HEK293 (cell line): ENCODE measurements at regions not wholly inside any gene's neighbourhood (a gene's known extent, or its start where the extent isn't known, plus 50 kb on each side); places are given as distances from the start of the nearest gene placed in this dataset.

Source experiments
- CTCF ChIA-PET: fragments of 350-600 bp; formaldehyde crosslinking; extraction: SDS; loops from one replicate; lab custom pipeline; 2021; ENCODE audit warnings: antibody characterized with exemption; lab: Yijun Ruan, JAX
- POLR2A ChIA-PET: fragments of 300-600 bp; formaldehyde crosslinking; extraction: SDS; loops from one replicate; lab custom pipeline; 2020; ENCODE audit warnings: antibody characterized with exemption, inconsistent platforms; lab: Yijun Ruan, JAX
- H3K27ac ChIP-seq: fragments of 200-500 bp; sonication (Bioruptor generic); 2 replicates; pipeline ENCODE4 v1.5.1; 2014; ENCODE audit warnings: low read depth, low read length, control low read depth, inconsistent platforms; ENCODE audit errors: extremely low read depth
- H3K36me3 ChIP-seq, 2 experiments: fragments of 200-500 bp in 1 of 2; sonication (Bioruptor generic) in 1 of 2; 1 replicate in 1 of 2; 2 replicates in 1 of 2; pipeline ENCODE4 v1.5.1; 2014 to 2017; ENCODE audit warnings: inconsistent platforms in 2 of 2, low read length in 2 of 2; ENCODE audit not compliant: control insufficient read depth in 2 of 2, insufficient read depth in 1 of 2
- H3K4me1 ChIP-seq: fragments of 200-500 bp; sonication (Bioruptor generic); 2 replicates; pipeline ENCODE4 v1.5.1; 2014; ENCODE audit warnings: mild to moderate bottlenecking, low read length, inconsistent platforms; ENCODE audit not compliant: control insufficient read depth, insufficient read depth
- H3K4me3 ChIP-seq: 2 replicates; pipeline ENCODE4 v1.5.1; 2011; ENCODE audit warnings: low read depth, mild to moderate bottlenecking, control low read depth, low read length, moderate library complexity
- H3K9me3 ChIP-seq: fragments of 200-500 bp; sonication (Bioruptor generic); 2 replicates; pipeline ENCODE4 v1.5.1; 2014; ENCODE audit warnings: low read depth, low read length, inconsistent platforms; ENCODE audit not compliant: control insufficient read depth, insufficient read depth
- FEZF1 ChIP-seq: fragments of 450-650 bp; formaldehyde crosslinking; IDR thresholded peaks from 2 replicates; pipeline ENCODE4 v1.5.1; 2016; ENCODE audit warnings: missing biosample characterization, missing genetic modification characterization
- GLIS1 ChIP-seq: fragments of 450-650 bp; formaldehyde crosslinking; IDR thresholded peaks from 2 replicates; pipeline ENCODE4 v1.5.1; 2016; ENCODE audit warnings: missing biosample characterization, missing genetic modification characterization
- KLF10 ChIP-seq: fragments of 450-650 bp; IDR thresholded peaks from 2 replicates; pipeline ENCODE4 v1.5.1; 2018; ENCODE audit warnings: missing biosample characterization, mild to moderate bottlenecking, missing genetic modification characterization
- PRDM1 ChIP-seq: fragments of 450-650 bp; formaldehyde crosslinking; IDR thresholded peaks from 2 replicates; pipeline ENCODE4; 2016; ENCODE audit warnings: missing biosample characterization, missing genetic modification characterization
- SCRT2 ChIP-seq: fragments of 450-650 bp; formaldehyde crosslinking; IDR thresholded peaks from 2 replicates; pipeline ENCODE4 v1.5.1; 2016; ENCODE audit warnings: missing biosample characterization, missing genetic modification characterization
- SP2 ChIP-seq: fragments of 450-650 bp; formaldehyde crosslinking; IDR thresholded peaks from 2 replicates; pipeline ENCODE4 v1.5.1; 2016; ENCODE audit warnings: missing biosample characterization, missing genetic modification characterization
- TCF7L2 ChIP-seq: IDR thresholded peaks from 2 replicates; pipeline ENCODE4 v1.6.1; 2011; ENCODE audit warnings: low read depth, mild to moderate bottlenecking, inconsistent platforms, low read length, moderate library complexity, borderline replicate concordance
- WT1 ChIP-seq: fragments of 450-650 bp; formaldehyde crosslinking; IDR thresholded peaks from 2 replicates; pipeline ENCODE4 v1.5.1; 2016; ENCODE audit warnings: missing biosample characterization, missing genetic modification characterization
- ZNF16 ChIP-seq: fragments of 450-650 bp; formaldehyde crosslinking; IDR thresholded peaks from 2 replicates; pipeline ENCODE4 v1.5.1; 2016; ENCODE audit warnings: low read depth, missing biosample characterization, missing genetic modification characterization
- ZNF184 ChIP-seq: fragments of 450-650 bp; IDR thresholded peaks from 2 replicates; pipeline ENCODE4 v1.5.1; 2018; ENCODE audit warnings: missing biosample characterization, mild to moderate bottlenecking, missing genetic modification characterization
- ZNF426 ChIP-seq: fragments of 450-650 bp; formaldehyde crosslinking; IDR thresholded peaks from 2 replicates; pipeline ENCODE4 v1.5.1; 2017; ENCODE audit warnings: missing biosample characterization, missing genetic modification characterization, mild to moderate bottlenecking, inconsistent platforms, moderate library complexity
- ZNF530 ChIP-seq: fragments of 450-650 bp; formaldehyde crosslinking; IDR thresholded peaks from 2 replicates; pipeline ENCODE4 v1.5.1; 2016; ENCODE audit warnings: low read depth, missing biosample characterization, missing genetic modification characterization
- ZNF560 ChIP-seq: fragments of 450-650 bp; formaldehyde crosslinking; IDR thresholded peaks from 2 replicates; pipeline ENCODE4 v1.5.1; 2017; ENCODE audit warnings: missing biosample characterization, missing genetic modification characterization, borderline replicate concordance
- ZNF626 ChIP-seq: fragments of 450-650 bp; sonication (Bioruptor Pico); formaldehyde crosslinking; IDR thresholded peaks from 2 replicates; pipeline ENCODE4 v1.5.1; 2018; ENCODE audit warnings: missing biosample characterization, missing genetic modification characterization, inconsistent platforms
- ZNF747 ChIP-seq: fragments of 450-650 bp; formaldehyde crosslinking; IDR thresholded peaks from 2 replicates; pipeline ENCODE4 v1.5.1; 2016; ENCODE audit warnings: missing biosample characterization, missing genetic modification characterization
- TF ChIP-seq, protein P1 (sequence below): fragments of 450-650 bp; formaldehyde crosslinking; IDR thresholded peaks from 2 replicates; pipeline ENCODE4 v1.5.1; 2016; ENCODE audit warnings: missing biosample characterization, missing genetic modification characterization
- TF ChIP-seq, protein P2 (sequence below): fragments of 450-650 bp; formaldehyde crosslinking; IDR thresholded peaks from 2 replicates; pipeline ENCODE4 v1.5.1; 2017; ENCODE audit warnings: missing biosample characterization, missing genetic modification characterization
- TF ChIP-seq, protein P3 (sequence below): fragments of 450-650 bp; formaldehyde crosslinking; IDR thresholded peaks from 2 replicates; pipeline ENCODE4 v1.5.1; 2017; ENCODE audit warnings: missing biosample characterization, missing genetic modification characterization

DNA sequence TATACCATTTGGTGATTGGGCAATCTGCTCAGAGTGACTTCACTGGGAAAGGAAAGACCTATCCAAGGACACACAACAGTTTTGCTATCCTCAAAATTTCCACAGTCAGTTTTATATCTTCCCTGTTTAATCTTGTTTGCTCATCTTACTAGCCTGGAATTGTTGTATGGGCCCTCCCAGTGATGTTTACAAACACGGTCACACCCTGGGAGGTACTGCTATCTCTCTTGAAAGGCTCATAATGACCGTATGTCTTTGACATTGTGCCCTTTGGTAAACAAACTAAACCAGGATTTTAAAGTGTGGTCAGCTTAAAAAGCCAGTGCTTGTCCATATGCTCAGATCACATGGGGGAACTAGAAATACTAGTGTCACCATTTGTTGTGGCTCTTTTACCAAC is 277.0 kb downstream of the CDH2 start:
- Histone ChIP-seq H3K4me3 (no peak overlapping the region), H3K9me3 (no peaks in the 10 kb centered on the region), H3K27ac (no peak overlapping the region), H3K36me3 (no peaks in the 10 kb centered on the region), H3K4me1 (0 out of 2 replicates have a peak, but pooled peaks cover 4% of the 10 kb centered on the region)
- TF ChIP-seq ZNF626 (no peak), GLIS1 (tag by site-specific recombination) (peak; percentile 64), FEZF1 (tag by site-specific recombination) (0 out of 2 replicates have a peak, but pooled peaks have one; percentile 14), SCRT2 (tag by site-specific recombination) (no peak), ZNF530 (tag by site-specific recombination) (no peak)
- TF ChIP-seq, protein P1, sequence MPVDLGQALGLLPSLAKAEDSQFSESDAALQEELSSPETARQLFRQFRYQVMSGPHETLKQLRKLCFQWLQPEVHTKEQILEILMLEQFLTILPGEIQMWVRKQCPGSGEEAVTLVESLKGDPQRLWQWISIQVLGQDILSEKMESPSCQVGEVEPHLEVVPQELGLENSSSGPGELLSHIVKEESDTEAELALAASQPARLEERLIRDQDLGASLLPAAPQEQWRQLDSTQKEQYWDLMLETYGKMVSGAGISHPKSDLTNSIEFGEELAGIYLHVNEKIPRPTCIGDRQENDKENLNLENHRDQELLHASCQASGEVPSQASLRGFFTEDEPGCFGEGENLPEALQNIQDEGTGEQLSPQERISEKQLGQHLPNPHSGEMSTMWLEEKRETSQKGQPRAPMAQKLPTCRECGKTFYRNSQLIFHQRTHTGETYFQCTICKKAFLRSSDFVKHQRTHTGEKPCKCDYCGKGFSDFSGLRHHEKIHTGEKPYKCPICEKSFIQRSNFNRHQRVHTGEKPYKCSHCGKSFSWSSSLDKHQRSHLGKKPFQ (tag by site-specific recombination) = no peak
- ChIA-PET POLR2A (no interaction called here), CTCF (no interaction called here)

DNA sequence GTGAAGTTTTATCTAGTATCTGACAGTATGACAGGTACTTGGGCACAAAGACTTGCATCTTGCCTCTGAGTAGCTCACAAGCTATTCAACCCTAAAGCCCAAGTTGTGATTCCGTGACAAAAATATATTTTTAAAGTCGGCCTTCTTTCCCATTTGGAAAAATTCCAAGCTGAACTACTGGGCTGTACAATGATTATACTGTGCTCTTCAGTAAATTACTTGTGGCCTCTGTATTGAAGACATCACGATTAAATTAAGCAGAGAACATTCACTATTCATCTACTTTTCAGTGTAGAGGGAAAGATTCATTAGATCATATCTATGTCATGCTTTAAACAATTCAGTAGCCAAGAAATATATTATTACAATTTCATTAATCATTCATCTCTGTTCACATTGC is 282.2 kb downstream of the CDH2 start:
- ChIA-PET POLR2A (no interaction called here), CTCF (no interaction called here)

DNA sequence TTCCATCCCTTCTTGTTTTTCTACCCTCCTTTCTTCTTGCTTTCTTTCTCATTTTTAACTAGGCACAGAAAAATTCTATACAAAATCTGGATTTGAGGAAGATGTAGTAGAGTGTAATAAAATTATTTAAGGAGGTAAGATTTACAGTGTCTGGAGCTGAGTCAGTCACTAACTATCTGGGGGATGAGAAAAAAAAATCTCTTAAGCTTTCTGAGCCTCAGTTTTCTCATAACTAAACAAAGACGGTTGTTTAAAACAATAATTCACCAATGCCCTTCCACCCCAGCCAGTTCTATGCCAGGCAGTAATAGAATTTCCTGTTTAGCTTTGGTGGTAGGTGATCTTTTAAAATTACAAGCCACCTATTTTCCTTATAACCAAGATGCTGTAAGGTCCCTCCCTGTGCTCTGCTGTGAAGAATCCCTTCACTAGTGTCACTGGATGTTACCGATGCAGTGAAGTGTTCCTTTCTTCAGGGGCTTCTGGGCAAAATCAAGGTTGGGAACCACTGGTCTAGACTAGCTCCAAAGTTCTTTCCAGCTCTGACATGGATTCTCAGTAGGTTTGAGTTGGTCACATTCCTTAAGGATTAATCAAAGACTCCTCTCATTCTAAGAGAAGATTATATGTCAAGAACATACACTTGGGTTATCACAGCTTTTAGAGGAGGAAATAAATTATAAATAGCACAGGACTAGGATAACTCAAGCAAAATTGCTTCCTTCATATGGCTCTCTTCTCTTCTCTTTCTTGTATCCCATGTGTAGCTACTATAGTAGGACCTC is 289.0 kb downstream of the CDH2 start:
- Histone ChIP-seq H3K9me3 (no peaks in the 10 kb centered on the region), H3K36me3 (no peaks in the 10 kb centered on the region), H3K4me1 (no peaks in the 10 kb centered on the region), H3K4me3 (no peak overlapping the region), H3K27ac (no peak overlapping the region)
- TF ChIP-seq ZNF426 (no peak), TCF7L2 (no peak), WT1 (tag by site-specific recombination) (0 out of 2 replicates have a peak, but pooled peaks have one; percentile 17), ZNF16 (tag by site-specific recombination) (no peak)
- ChIA-PET CTCF (interaction anchor here (0.8 kb wide), 1 partner anchor 30 kb away, joined by 3 read pairs; no protein-coding TSS in a partner anchor), POLR2A (no interaction called here)

More for the DNA sequence above, 282.2 kb downstream of the CDH2 start:
- Histone ChIP-seq H3K4me1 (no peaks in the 10 kb centered on the region), H3K36me3 (no peaks in the 10 kb centered on the region), H3K4me3 (no peak overlapping the region), H3K9me3 (no peaks in the 10 kb centered on the region), H3K27ac (no peak overlapping the region)
- no peak for TF ChIP-seq FEZF1 (tag by site-specific recombination)
- TF ChIP-seq PRDM1 = no peak

DNA sequence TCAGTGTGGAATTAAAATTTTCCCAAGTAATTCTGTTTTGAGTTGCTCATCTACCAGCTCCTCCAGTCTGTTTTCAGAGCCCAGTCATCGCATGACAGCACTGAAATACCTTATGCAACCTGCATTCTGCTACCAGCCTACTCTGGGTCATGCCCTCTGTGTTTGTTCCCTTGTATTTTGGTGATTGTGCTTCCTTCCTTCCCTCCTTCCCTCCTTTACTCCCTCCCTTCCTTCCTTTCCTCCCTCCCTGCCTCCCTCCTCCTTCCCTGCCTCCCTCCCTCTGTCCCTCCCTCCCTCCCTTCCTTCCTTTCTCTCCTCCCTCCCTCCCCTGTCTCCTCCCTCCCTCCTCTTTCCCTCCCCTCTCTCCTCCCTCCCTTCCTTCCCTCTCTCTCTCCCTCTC is 289.6 kb downstream of the CDH2 start:
- Histone ChIP-seq H3K4me3 (no peak overlapping the region), H3K36me3 (no peaks in the 10 kb centered on the region), H3K4me1 (no peaks in the 10 kb centered on the region), H3K9me3 (no peaks in the 10 kb centered on the region), H3K27ac (no peak overlapping the region)
- TF ChIP-seq SP2 (tag by site-specific recombination) (0 out of 2 replicates have a peak, but pooled peaks have one; percentile 19), KLF10 (tag by site-specific recombination) (no peak), WT1 (tag by site-specific recombination) (peak; percentile 87), ZNF560 (tag by site-specific recombination) (no peak), ZNF184 (no peak), ZNF747 (tag by site-specific recombination) (no peak)
- TF ChIP-seq, protein P2, sequence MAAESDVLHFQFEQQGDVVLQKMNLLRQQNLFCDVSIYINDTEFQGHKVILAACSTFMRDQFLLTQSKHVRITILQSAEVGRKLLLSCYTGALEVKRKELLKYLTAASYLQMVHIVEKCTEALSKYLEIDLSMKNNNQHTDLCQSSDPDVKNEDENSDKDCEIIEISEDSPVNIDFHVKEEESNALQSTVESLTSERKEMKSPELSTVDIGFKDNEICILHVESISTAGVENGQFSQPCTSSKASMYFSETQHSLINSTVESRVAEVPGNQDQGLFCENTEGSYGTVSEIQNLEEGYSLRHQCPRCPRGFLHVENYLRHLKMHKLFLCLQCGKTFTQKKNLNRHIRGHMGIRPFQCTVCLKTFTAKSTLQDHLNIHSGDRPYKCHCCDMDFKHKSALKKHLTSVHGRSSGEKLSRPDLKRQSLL (tag by site-specific recombination) = no peak
- TF ChIP-seq, protein P3, sequence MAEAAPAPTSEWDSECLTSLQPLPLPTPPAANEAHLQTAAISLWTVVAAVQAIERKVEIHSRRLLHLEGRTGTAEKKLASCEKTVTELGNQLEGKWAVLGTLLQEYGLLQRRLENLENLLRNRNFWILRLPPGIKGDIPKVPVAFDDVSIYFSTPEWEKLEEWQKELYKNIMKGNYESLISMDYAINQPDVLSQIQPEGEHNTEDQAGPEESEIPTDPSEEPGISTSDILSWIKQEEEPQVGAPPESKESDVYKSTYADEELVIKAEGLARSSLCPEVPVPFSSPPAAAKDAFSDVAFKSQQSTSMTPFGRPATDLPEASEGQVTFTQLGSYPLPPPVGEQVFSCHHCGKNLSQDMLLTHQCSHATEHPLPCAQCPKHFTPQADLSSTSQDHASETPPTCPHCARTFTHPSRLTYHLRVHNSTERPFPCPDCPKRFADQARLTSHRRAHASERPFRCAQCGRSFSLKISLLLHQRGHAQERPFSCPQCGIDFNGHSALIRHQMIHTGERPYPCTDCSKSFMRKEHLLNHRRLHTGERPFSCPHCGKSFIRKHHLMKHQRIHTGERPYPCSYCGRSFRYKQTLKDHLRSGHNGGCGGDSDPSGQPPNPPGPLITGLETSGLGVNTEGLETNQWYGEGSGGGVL (tag by site-specific recombination) = 0 out of 2 replicates have a peak, but pooled peaks have one; percentile 16
- ChIA-PET CTCF (no interaction called here), POLR2A (no interaction called here)
